Gastrocnemius medialis (tissue), 4 donors: ENCODE measurements at regions not wholly inside any gene's neighbourhood (a gene's known extent, or its start where the extent isn't known, plus 50 kb on each side); places are given as distances from the start of the nearest gene placed in this dataset.

Experiments
- POLR2A ChIP-seq, 2 donors: fragments of 450-650 bp; IDR thresholded peaks; one replicate each; pipeline ENCODE4 v1.6.1; 2017; ENCODE audit warnings: antibody characterized with exemption in 2 of 2, mild to moderate bottlenecking in 2 of 2, moderate library complexity in 2 of 2
- TF ChIP-seq, protein P1 (sequence below), 5 experiments: fragments of 450-650 bp in 3 of 5; fragments of 200-600 bp in 2 of 5; sonication (generic) in 2 of 5; IDR thresholded peaks in 4 of 5; conservative IDR thresholded peaks in 1 of 5; 1 replicate in 4 of 5; 2 replicates in 1 of 5; pipeline ENCODE4 v1.5.1; 2016 to 2019; ENCODE audit warnings: antibody characterized with exemption in 5 of 5, mild to moderate bottlenecking in 3 of 5, moderate library complexity in 3 of 5

DNA sequence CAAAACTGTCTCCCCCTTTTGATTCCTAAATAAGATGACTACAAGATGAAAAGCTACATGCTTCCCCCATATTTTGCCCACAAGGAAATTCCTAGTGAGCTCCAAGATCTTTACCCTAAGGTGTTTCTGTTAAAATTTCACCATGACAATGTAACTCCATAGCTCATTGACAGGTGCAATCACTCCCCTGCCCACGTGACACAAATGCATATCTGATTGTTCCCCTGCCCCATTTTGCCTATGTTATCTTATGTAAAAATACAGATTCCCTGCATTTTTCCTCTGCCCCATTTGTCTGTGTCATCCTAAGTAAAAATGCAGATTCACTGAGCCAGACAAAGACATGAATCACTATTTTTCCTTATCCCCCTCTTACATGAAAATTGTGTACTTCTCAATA lies 66.7 kb downstream of the GPRASP3 start:
- TF ChIP-seq, protein P1, sequence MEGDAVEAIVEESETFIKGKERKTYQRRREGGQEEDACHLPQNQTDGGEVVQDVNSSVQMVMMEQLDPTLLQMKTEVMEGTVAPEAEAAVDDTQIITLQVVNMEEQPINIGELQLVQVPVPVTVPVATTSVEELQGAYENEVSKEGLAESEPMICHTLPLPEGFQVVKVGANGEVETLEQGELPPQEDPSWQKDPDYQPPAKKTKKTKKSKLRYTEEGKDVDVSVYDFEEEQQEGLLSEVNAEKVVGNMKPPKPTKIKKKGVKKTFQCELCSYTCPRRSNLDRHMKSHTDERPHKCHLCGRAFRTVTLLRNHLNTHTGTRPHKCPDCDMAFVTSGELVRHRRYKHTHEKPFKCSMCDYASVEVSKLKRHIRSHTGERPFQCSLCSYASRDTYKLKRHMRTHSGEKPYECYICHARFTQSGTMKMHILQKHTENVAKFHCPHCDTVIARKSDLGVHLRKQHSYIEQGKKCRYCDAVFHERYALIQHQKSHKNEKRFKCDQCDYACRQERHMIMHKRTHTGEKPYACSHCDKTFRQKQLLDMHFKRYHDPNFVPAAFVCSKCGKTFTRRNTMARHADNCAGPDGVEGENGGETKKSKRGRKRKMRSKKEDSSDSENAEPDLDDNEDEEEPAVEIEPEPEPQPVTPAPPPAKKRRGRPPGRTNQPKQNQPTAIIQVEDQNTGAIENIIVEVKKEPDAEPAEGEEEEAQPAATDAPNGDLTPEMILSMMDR (IDR thresholded peaks at IDR 0.05 in 4 of 5, conservative IDR thresholded peaks at IDR 0.05 in 1 of 5) = no peak
- no peak for TF ChIP-seq POLR2A (IDR thresholded peaks at IDR 0.05)
